PC-3 (cell line): ENCODE measurements at regions not wholly inside any gene's neighbourhood (a gene's known extent, or its start where the extent isn't known, plus 50 kb on each side); places are given as distances from the start of the nearest gene placed in this dataset.

Experiments used
- ATAC-seq: fragments of 200-7000 bp; cut with Tn5 transposase; 2 replicates; pipeline ENCODE4 v1.9.1; 2020; ENCODE audit warnings: mild to moderate bottlenecking, moderate library complexity
- BruUV-seq: library from RNA; stranded (reverse); fragments of 400-500 nt; replicated peaks from 2 replicates; lab custom pipeline; 2021; lab: Mats Ljungman, UMichigan
- CTCF ChIA-PET: fragments of 300-600 bp; sonication (Branson Sonifier 250); formaldehyde crosslinking; loops from one replicate; lab custom pipeline; 2022; ENCODE audit warnings: antibody characterized with exemption; lab: Charles Lee
- POLR2A ChIA-PET: fragments of 300-600 bp; sonication (Branson Sonifier 250); formaldehyde crosslinking; loops from one replicate; lab custom pipeline; 2022; ENCODE audit warnings: antibody characterized with exemption; ENCODE audit not compliant: unreplicated experiment; lab: Charles Lee
- DNase-seq: peaks from one replicate; pipeline ENCODE4 v3.0.0-alpha.2; 2015
- H2AFZ ChIP-seq: fragments of 300-600 bp; sonication (generic); 2 replicates; pipeline ENCODE4 v1.6.0; 2016; ENCODE audit warnings: antibody characterized with exemption, low read length
- H3F3A ChIP-seq: fragments of 300-600 bp; sonication (generic); one replicate; pipeline ENCODE4 v1.6.0; 2017; ENCODE audit warnings: antibody characterized with exemption, low read length, control low read depth, mild to moderate bottlenecking; ENCODE audit not compliant: unreplicated experiment
- H3K27ac ChIP-seq: fragments of 300-600 bp; sonication (generic); 2 replicates; pipeline ENCODE4 v1.5.1; 2016; ENCODE audit warnings: mild to moderate bottlenecking, low read length
- H3K27me3 ChIP-seq: fragments of 300-600 bp; sonication (generic); 2 replicates; pipeline ENCODE4 v1.6.1; 2016; ENCODE audit warnings: low read length, mixed read lengths
- H3K36me3 ChIP-seq: fragments of 300-600 bp; sonication (generic); 2 replicates; pipeline ENCODE4 v1.6.1; 2016; ENCODE audit warnings: low read depth, mixed run types, low read length, mixed read lengths
- H3K4me1 ChIP-seq: fragments of 300-600 bp; sonication (generic); 2 replicates; pipeline ENCODE4 v1.5.1; 2016; ENCODE audit warnings: low read length; ENCODE audit not compliant: insufficient read depth
- H3K4me2 ChIP-seq: fragments of 300-600 bp; sonication (generic); 2 replicates; pipeline ENCODE4 v1.6.0; 2016; ENCODE audit warnings: low read length
- H3K4me3 ChIP-seq: fragments of 300-600 bp; sonication (generic); 2 replicates; pipeline ENCODE4 v1.5.1; 2016; ENCODE audit warnings: mild to moderate bottlenecking, low read length, mixed read lengths
- H3K79me2 ChIP-seq: fragments of 300-600 bp; sonication (generic); 2 replicates; pipeline ENCODE4 v1.6.1; 2017; ENCODE audit warnings: low read length, mixed read lengths
- H3K9ac ChIP-seq: fragments of 300-600 bp; sonication (generic); 2 replicates; pipeline ENCODE4 v1.6.0; 2016; ENCODE audit warnings: mild to moderate bottlenecking, low read length
- H3K9me2 ChIP-seq: fragments of 300-600 bp; sonication (generic); replicated peaks from 2 replicates; pipeline ENCODE4 v1.6.1; 2016; ENCODE audit warnings: mixed run types, low read length, mixed read lengths
- H3K9me3 ChIP-seq: fragments of 300-600 bp; sonication (generic); 2 replicates; pipeline ENCODE4 v1.6.1; 2016; ENCODE audit warnings: low read length, mixed read lengths
- H4K20me1 ChIP-seq: fragments of 300-600 bp; sonication (generic); 2 replicates; pipeline ENCODE4 v1.6.1; 2016; ENCODE audit warnings: low read length, mixed read lengths
- EZH2 ChIP-seq: fragments of 300-600 bp; sonication (generic); IDR thresholded peaks from one replicate; pipeline ENCODE4 v1.6.1; 2017; ENCODE audit warnings: antibody characterized with exemption, mild to moderate bottlenecking, low read length; ENCODE audit not compliant: unreplicated experiment
- EZH2phosphoT487 ChIP-seq: fragments of 300-600 bp; sonication (generic); IDR thresholded peaks from 2 replicates; pipeline ENCODE4 v1.6.1; 2018; ENCODE audit warnings: mild to moderate bottlenecking, antibody characterized with exemption, low read length, borderline replicate concordance
- intact Hi-C: fragments of 100-400 bp; cut with micrococcal nuclease; formaldehyde crosslinking; loops from 2 replicates; pipeline ENCODE4 v1.9.0; 2023
- TF ChIP-seq, protein P1 (sequence below): fragments of 300-600 bp; sonication (generic); conservative IDR thresholded peaks from 2 replicates; pipeline ENCODE4 v1.5.1; 2017; ENCODE audit warnings: antibody characterized with exemption, low read depth, mild to moderate bottlenecking, low read length

DNA sequence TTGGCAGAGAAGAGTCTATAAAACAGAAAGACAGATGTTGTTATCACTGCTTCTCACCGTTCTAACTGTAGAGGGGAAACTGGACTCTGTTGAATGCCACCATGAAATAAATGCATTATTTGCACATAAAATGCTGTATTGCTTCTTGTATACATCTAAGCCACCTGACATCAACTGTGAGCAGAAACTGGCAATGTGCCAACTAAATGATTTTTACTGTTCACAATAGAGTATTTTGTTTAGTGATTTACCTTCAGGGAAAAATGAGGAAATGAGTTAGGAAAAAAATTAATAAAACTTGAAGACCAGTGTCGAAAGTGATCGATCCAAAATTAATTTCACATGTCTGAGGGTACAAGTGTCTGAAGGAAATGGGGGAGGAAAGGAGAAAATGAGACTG, 65.9 kb upstream of the TNIP3 start:
- H4K20me1 ChIP-seq: no peaks in the 10 kb centered on the region
- POLR2A ChIA-PET: no interaction called here
- CTCF ChIA-PET: no interaction called here
- no peaks in the 10 kb centered on the region for H3K9me3 ChIP-seq
- no peaks in the 10 kb centered on the region for H3K79me2 ChIP-seq
- H3K27me3 ChIP-seq: peaks cover 4% of the 10 kb centered on the region; the same call in 1 of the 2 replicates
- DNase-seq (no peak), ATAC-seq (no peak)
- no peak for TF ChIP-seq EZH2
- TF ChIP-seq, protein P1, sequence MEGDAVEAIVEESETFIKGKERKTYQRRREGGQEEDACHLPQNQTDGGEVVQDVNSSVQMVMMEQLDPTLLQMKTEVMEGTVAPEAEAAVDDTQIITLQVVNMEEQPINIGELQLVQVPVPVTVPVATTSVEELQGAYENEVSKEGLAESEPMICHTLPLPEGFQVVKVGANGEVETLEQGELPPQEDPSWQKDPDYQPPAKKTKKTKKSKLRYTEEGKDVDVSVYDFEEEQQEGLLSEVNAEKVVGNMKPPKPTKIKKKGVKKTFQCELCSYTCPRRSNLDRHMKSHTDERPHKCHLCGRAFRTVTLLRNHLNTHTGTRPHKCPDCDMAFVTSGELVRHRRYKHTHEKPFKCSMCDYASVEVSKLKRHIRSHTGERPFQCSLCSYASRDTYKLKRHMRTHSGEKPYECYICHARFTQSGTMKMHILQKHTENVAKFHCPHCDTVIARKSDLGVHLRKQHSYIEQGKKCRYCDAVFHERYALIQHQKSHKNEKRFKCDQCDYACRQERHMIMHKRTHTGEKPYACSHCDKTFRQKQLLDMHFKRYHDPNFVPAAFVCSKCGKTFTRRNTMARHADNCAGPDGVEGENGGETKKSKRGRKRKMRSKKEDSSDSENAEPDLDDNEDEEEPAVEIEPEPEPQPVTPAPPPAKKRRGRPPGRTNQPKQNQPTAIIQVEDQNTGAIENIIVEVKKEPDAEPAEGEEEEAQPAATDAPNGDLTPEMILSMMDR: no peak
- TF ChIP-seq EZH2phosphoT487: no peak
- no peaks in the 10 kb centered on the region for H3K4me1 ChIP-seq
- H3K9me2 ChIP-seq: no peaks in the 10 kb centered on the region
- no peaks in the 10 kb centered on the region for H3K36me3 ChIP-seq
- no peak overlapping the region for H3K27ac ChIP-seq
- H3F3A ChIP-seq: no peaks in the 10 kb centered on the region
- H3K4me3 ChIP-seq: no peak overlapping the region
- H3K9ac ChIP-seq: no peak overlapping the region
- no TSS peak for BruUV-seq
- no peak overlapping the region for H3K4me2 ChIP-seq
- no peak overlapping the region for H2AFZ ChIP-seq
- intact Hi-C loops: no loop called here

- no peaks in the 10 kb centered on the region for H3K36me3 ChIP-seq
- H3K27me3 ChIP-seq: peaks cover 4% of the 10 kb centered on the region; the same call in 1 of the 2 replicates
- TF ChIP-seq, protein P1: no peak
- no peaks in the 10 kb centered on the region for H3K4me1 ChIP-seq
- intact Hi-C loops: no loop called here
- H3K9ac ChIP-seq: no peak overlapping the region
- H3K4me2 ChIP-seq: no peak overlapping the region
- H3K9me3 ChIP-seq: no peaks in the 10 kb centered on the region
- H3K79me2 ChIP-seq: no peaks in the 10 kb centered on the region
- H3F3A ChIP-seq: no peaks in the 10 kb centered on the region
- no peak overlapping the region for H2AFZ ChIP-seq
- BruUV-seq: no TSS peak
- ChIA-PET CTCF (no interaction called here), POLR2A (no interaction called here)
- no peak overlapping the region for H3K27ac ChIP-seq
- H4K20me1 ChIP-seq: no peaks in the 10 kb centered on the region
- H3K9me2 ChIP-seq: no peaks in the 10 kb centered on the region
- no peak overlapping the region for H3K4me3 ChIP-seq
- ATAC-seq (no peak), DNase-seq (no peak)
These were observed 64.7 kb upstream of the TNIP3 start for GRCh38 chr4:121228848-121229247.

- no peak for ATAC-seq
These were observed 63.2 kb upstream of the TNIP3 start for GRCh38 chr4:121227341-121227792.

More at GRCh38 chr4:121227341-121227792, 63.2 kb upstream of the TNIP3 start:
- ChIA-PET CTCF (no interaction called here), POLR2A (interaction anchor here (0.6 kb wide), 1 partner anchor 637 kb away, joined by 5 read pairs; no protein-coding TSS in a partner anchor)
- peaks cover 8% of the 10 kb centered on the region; the same call in 1 of the 2 replicates for H3K27me3 ChIP-seq
- intact Hi-C loops: no loop called here
- no peak overlapping the region for H3K4me2 ChIP-seq
- DNase-seq: peak; percentile 5
- no peaks in the 10 kb centered on the region for H3K36me3 ChIP-seq
- H3K9me2 ChIP-seq: no peaks in the 10 kb centered on the region
- H3K9me3 ChIP-seq: no peaks in the 10 kb centered on the region
- BruUV-seq: no TSS peak
- H3F3A ChIP-seq: no peaks in the 10 kb centered on the region
- H3K79me2 ChIP-seq: no peaks in the 10 kb centered on the region
- no peak overlapping the region for H2AFZ ChIP-seq
- no peak overlapping the region for H3K9ac ChIP-seq
- H3K27ac ChIP-seq: no peak overlapping the region
- H4K20me1 ChIP-seq: no peaks in the 10 kb centered on the region
- H3K4me1 ChIP-seq: no peaks in the 10 kb centered on the region
- TF ChIP-seq, protein P1: no peak
- no peak for TF ChIP-seq EZH2phosphoT487
- TF ChIP-seq EZH2: no peak
- no peak overlapping the region for H3K4me3 ChIP-seq
